Thyroid gland (tissue), 4 donors: ENCODE measurements at regions not wholly inside any gene's neighbourhood (a gene's known extent, or its start where the extent isn't known, plus 50 kb on each side); places are given as distances from the start of the nearest gene placed in this dataset.

Source experiments
- POLR2A ChIP-seq, 2 donors: fragments of 450-650 bp; IDR thresholded peaks; one replicate each; pipeline ENCODE4 v1.6.1; 2017; ENCODE audit warnings: antibody characterized with exemption in 2 of 2, mild to moderate bottlenecking in 2 of 2, moderate library complexity in 1 of 2
- TF ChIP-seq, protein P1 (sequence below), 6 experiments: fragments of 200-600 bp in 3 of 6; fragments of 450-650 bp in 3 of 6; sonication (generic) in 3 of 6; IDR thresholded peaks; one replicate each; pipeline ENCODE4 v1.5.1; 2016 to 2019; ENCODE audit warnings: antibody characterized with exemption in 6 of 6, mild to moderate bottlenecking in 2 of 6, inconsistent platforms in 1 of 6, moderate library complexity in 1 of 6

DNA sequence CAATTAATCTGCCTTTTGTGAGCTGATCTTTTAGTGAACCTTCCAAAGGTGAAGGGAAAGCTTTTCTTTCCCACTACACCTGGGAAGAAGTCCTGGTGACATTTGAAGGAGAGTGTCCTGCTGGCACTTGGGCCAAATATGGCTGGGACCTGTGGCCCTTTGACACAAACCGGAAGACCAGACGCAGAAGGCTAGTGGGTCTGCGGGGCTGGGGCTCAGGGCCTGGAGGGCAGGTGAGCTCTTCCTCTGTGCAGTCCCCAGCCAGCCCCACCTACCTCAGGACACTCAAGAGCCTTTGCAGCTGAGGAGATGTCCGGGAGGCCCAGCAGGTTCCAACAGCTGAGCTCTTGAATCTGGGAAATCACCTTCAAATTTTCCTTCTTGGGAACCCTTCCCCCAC lies 138.0 kb upstream of the THY1 start:
- TF ChIP-seq, protein P1, sequence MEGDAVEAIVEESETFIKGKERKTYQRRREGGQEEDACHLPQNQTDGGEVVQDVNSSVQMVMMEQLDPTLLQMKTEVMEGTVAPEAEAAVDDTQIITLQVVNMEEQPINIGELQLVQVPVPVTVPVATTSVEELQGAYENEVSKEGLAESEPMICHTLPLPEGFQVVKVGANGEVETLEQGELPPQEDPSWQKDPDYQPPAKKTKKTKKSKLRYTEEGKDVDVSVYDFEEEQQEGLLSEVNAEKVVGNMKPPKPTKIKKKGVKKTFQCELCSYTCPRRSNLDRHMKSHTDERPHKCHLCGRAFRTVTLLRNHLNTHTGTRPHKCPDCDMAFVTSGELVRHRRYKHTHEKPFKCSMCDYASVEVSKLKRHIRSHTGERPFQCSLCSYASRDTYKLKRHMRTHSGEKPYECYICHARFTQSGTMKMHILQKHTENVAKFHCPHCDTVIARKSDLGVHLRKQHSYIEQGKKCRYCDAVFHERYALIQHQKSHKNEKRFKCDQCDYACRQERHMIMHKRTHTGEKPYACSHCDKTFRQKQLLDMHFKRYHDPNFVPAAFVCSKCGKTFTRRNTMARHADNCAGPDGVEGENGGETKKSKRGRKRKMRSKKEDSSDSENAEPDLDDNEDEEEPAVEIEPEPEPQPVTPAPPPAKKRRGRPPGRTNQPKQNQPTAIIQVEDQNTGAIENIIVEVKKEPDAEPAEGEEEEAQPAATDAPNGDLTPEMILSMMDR (IDR thresholded peaks at IDR 0.05) = no peak
- no peak for TF ChIP-seq POLR2A (IDR thresholded peaks at IDR 0.05)
